ENCODE measurements at regions not wholly inside any gene's neighbourhood (a gene's known extent, or its start where the extent isn't known, plus 50 kb on each side); places are given as distances from the start of the nearest gene placed in this dataset.
A peak's percentile ranks its signal among the peaks of the same experiment; 100 is the strongest.

GRCh38 chr3:86774082-86774691, 216.8 kb downstream of the VGLL3 start:
- TF ChIP-seq CTCF (conservative IDR thresholded peaks at IDR 0.05 in 1 of 2, IDR thresholded peaks at IDR 0.05 in 1 of 2; ENCODE audit: low read depth in 1 of 2, low read length in 2 of 2) (peak in 1 of 2 donors; percentile 33), EZH2 (IDR thresholded peaks at IDR 0.05; ENCODE audit: low read length, missing control alignments) (no peak)
- Histone ChIP-seq H2AFZ (ENCODE audit: low read length) (no peak overlapping the region), H3K27ac (ENCODE audit: insufficient read depth, low read length) (no peak overlapping the region), H3K4me1 (ENCODE audit: control insufficient read depth, extremely low read depth, insufficient read depth, low read length) (no peaks in the 10 kb centered on the region), H3K27me3 (ENCODE audit: control insufficient read depth, insufficient read depth, low read length) (no peaks in the 10 kb centered on the region), H3K4me2 (ENCODE audit: extremely low read depth, insufficient read depth, low read length) (no peak overlapping the region), H3K9ac (ENCODE audit: insufficient read depth, low read length) (no peak overlapping the region), H3K79me2 (ENCODE audit: control insufficient read depth, insufficient read depth, low read length) (no peaks in the 10 kb centered on the region), H3K4me3 (replicated peaks in 1 of 4; ENCODE audit: control extremely low read depth in 1 of 4, insufficient read depth in 1 of 4, low read depth in 3 of 4, low read length in 4 of 4) (no peak overlapping the region), H3K36me3 (ENCODE audit: control insufficient read depth, insufficient read depth, low read length) (no peaks in the 10 kb centered on the region), H4K20me1 (ENCODE audit: control insufficient read depth, extremely low read depth, insufficient read depth, low read length) (no peaks in the 10 kb centered on the region), H3K9me3 (ENCODE audit: control insufficient read depth, insufficient read depth, low read depth, low read length) (no peaks in the 10 kb centered on the region)
- peak; percentile 32 to 75 for DNase-seq (ENCODE audit: low read depth in 2 of 2)

- H3K36me3 ChIP-seq (ENCODE audit: control insufficient read depth, insufficient read depth, low read length): no peaks in the 10 kb centered on the region
Measured at GRCh38 chr3:86772699-86773098, 218.2 kb downstream of the VGLL3 start.

More at GRCh38 chr3:86772699-86773098, 218.2 kb downstream of the VGLL3 start:
- Histone ChIP-seq H3K27ac (ENCODE audit: insufficient read depth, low read length) (no peak overlapping the region), H3K4me1 (ENCODE audit: control insufficient read depth, extremely low read depth, insufficient read depth, low read length) (no peaks in the 10 kb centered on the region), H3K27me3 (ENCODE audit: control insufficient read depth, insufficient read depth, low read length) (no peaks in the 10 kb centered on the region), H2AFZ (ENCODE audit: low read length) (no peak overlapping the region), H3K4me2 (ENCODE audit: extremely low read depth, insufficient read depth, low read length) (no peak overlapping the region), H3K79me2 (ENCODE audit: control insufficient read depth, insufficient read depth, low read length) (no peaks in the 10 kb centered on the region), H4K20me1 (ENCODE audit: control insufficient read depth, extremely low read depth, insufficient read depth, low read length) (no peaks in the 10 kb centered on the region), H3K9ac (ENCODE audit: insufficient read depth, low read length) (no peak overlapping the region), H3K4me3 (replicated peaks in 1 of 4; ENCODE audit: control extremely low read depth in 1 of 4, insufficient read depth in 1 of 4, low read depth in 3 of 4, low read length in 4 of 4) (no peak overlapping the region), H3K9me3 (ENCODE audit: control insufficient read depth, insufficient read depth, low read depth, low read length) (no peaks in the 10 kb centered on the region)
- TF ChIP-seq CTCF (conservative IDR thresholded peaks at IDR 0.05 in 1 of 2, IDR thresholded peaks at IDR 0.05 in 1 of 2; ENCODE audit: low read depth in 1 of 2, low read length in 2 of 2) (no peak), EZH2 (IDR thresholded peaks at IDR 0.05; ENCODE audit: low read length, missing control alignments) (no peak)
- DNase-seq (ENCODE audit: low read depth in 2 of 2): no peak
